A549 (cell line): ENCODE measurements at regions not wholly inside any gene's neighbourhood (a gene's known extent, or its start where the extent isn't known, plus 50 kb on each side); places are given as distances from the start of the nearest gene placed in this dataset.
"Not testable (repeated sequence)": the region's sequence is repeated elsewhere in the genome, so short reads cannot be mapped to it uniquely, and the experiment has no call there.

Experiments used
- ATAC-seq, 2 experiments: fragments of 200-7000 bp in 1 of 2; fragments of >200 bp in 1 of 2; cut with Nextera tagmentation in 1 of 2; cut with Tn5 transposase in 1 of 2; 3 replicates each; pipeline versions ENCODE4 v1.8.0 to v1.9.1; 2018 to 2020; ENCODE audit warnings: mild to moderate bottlenecking in 1 of 2, moderate library complexity in 1 of 2
- CTCF ChIA-PET: fragments of 300-600 bp; sonication (Branson Sonifier 250); formaldehyde crosslinking; extraction: SDS; loops from one replicate; lab custom pipeline; 2021; ENCODE audit warnings: antibody characterized with exemption, inconsistent platforms; lab: Yijun Ruan, JAX
- POLR2A ChIA-PET: fragments of 350-600 bp; formaldehyde crosslinking; extraction: SDS; loops from one replicate; lab custom pipeline; 2021; ENCODE audit warnings: antibody characterized with exemption, inconsistent platforms; lab: Yijun Ruan, JAX
- DNase-seq, 2 experiments: peaks; one replicate each; pipeline versions ENCODE4 v3.0.0 to v3.0.0-alpha.2; 2011 to 2016; ENCODE audit warnings: low read depth in 1 of 2, low spot score in 1 of 2
- FAIRE-seq: peaks from 2 replicates; lab custom pipeline; 2011; peaks lifted over from hg19 to GRCh38; lab: Jason Lieb, UNC
- H3K27ac ChIP-seq, 2 experiments: fragments of >200 bp; sonication (Bioruptor Twin); formaldehyde crosslinking; 3 replicates each; pipeline ENCODE4 v1.5.1; 2016 to 2017
- H3K4me1 ChIP-seq: fragments of >200 bp; sonication (Bioruptor Twin); formaldehyde crosslinking; 3 replicates; pipeline ENCODE4 v1.6.1; 2016
- H3K4me2 ChIP-seq: fragments of >200 bp; sonication (Bioruptor Twin); formaldehyde crosslinking; 3 replicates; pipeline ENCODE4 v1.6.1; 2016
- H3K4me3 ChIP-seq: fragments of >200 bp; sonication (Bioruptor Twin); formaldehyde crosslinking; 3 replicates; pipeline ENCODE4 v1.5.1; 2016
- H3K9me3 ChIP-seq: fragments of >200 bp; sonication (Bioruptor Twin); formaldehyde crosslinking; 3 replicates; pipeline ENCODE4 v1.6.1; 2016
- ATOH8 ChIP-seq: fragments of 250-450 bp; sonication (Bioruptor Pico); IDR thresholded peaks from 2 replicates; pipeline ENCODE4 v1.5.0; 2020; ENCODE audit warnings: low read depth, mild to moderate bottlenecking, moderate library complexity
- CBX8 ChIP-seq: fragments of 200-600 bp; sonication (generic); IDR thresholded peaks from 2 replicates; pipeline ENCODE4 v1.6.1; 2016
- CEBPB ChIP-seq, 2 experiments: fragments of >200 bp in 1 of 2; sonication (Bioruptor Twin) in 1 of 2; formaldehyde crosslinking in 1 of 2; IDR thresholded peaks; 2 replicates each; pipeline ENCODE4 v1.6.1; 2012 to 2016
- E2F6 ChIP-seq: IDR thresholded peaks from 2 replicates; pipeline ENCODE4 v1.6.1; 2012; ENCODE audit warnings: low read depth, borderline replicate concordance
- EHF ChIP-seq: fragments of 250-450 bp; sonication (Bioruptor Pico); IDR thresholded peaks from 2 replicates; pipeline ENCODE4 v1.5.0; 2020; ENCODE audit warnings: mild to moderate bottlenecking
- ESRRA ChIP-seq: fragments of 150-350 bp; IDR thresholded peaks from 2 replicates; pipeline ENCODE4 v1.6.1; 2014; ENCODE audit warnings: mild to moderate bottlenecking, low read length, borderline replicate concordance
- FOSL2 ChIP-seq, 2 experiments: fragments of 450-650 bp in 1 of 2; fragments of >200 bp in 1 of 2; sonication (Bioruptor Twin) in 1 of 2; formaldehyde crosslinking; IDR thresholded peaks; 2 replicates each; pipeline versions ENCODE4 v1.5.0 to v1.6.1; 2016 to 2020; ENCODE audit warnings: mild to moderate bottlenecking in 1 of 2, moderate library complexity in 1 of 2
- FOXS1 ChIP-seq: fragments of 250-450 bp; sonication (Bioruptor Pico); IDR thresholded peaks from 2 replicates; pipeline ENCODE4 v1.5.0; 2020; ENCODE audit warnings: mild to moderate bottlenecking, moderate library complexity
- GATA3 ChIP-seq: IDR thresholded peaks from 2 replicates; pipeline ENCODE4 v1.6.1; 2012; ENCODE audit warnings: borderline replicate concordance
- HES2 ChIP-seq: fragments of >200 bp; sonication (Bioruptor Twin); formaldehyde crosslinking; IDR thresholded peaks from 2 replicates; pipeline ENCODE4 v1.6.1; 2016
- HOXA7 ChIP-seq: fragments of 250-450 bp; sonication (Bioruptor Pico); IDR thresholded peaks from 2 replicates; pipeline ENCODE4 v1.5.0; 2020; ENCODE audit warnings: mild to moderate bottlenecking, moderate library complexity
- JUNB ChIP-seq: fragments of >200 bp; sonication (Bioruptor Twin); formaldehyde crosslinking; IDR thresholded peaks from 2 replicates; pipeline ENCODE4 v1.6.1; 2016
- KDM1A ChIP-seq: fragments of 200-600 bp; sonication (generic); IDR thresholded peaks from 2 replicates; pipeline ENCODE4 v1.6.1; 2016; ENCODE audit warnings: low read depth, mild to moderate bottlenecking
- NFE2L2 ChIP-seq: fragments of 150-350 bp; conservative IDR thresholded peaks from 2 replicates; pipeline ENCODE4 v1.6.1; 2014; ENCODE audit warnings: low read length
- RCOR1 ChIP-seq: fragments of 150-350 bp; IDR thresholded peaks from 2 replicates; pipeline ENCODE4 v1.6.1; 2014; ENCODE audit warnings: antibody characterized with exemption, low read length, low read depth
- RNF2 ChIP-seq: fragments of 200-600 bp; sonication (generic); IDR thresholded peaks from 2 replicates; pipeline ENCODE4 v1.6.1; 2016; ENCODE audit warnings: low read depth, mild to moderate bottlenecking, antibody characterized with exemption, moderate library complexity, borderline replicate concordance
- TFCP2L1 ChIP-seq: fragments of 250-450 bp; sonication (Bioruptor Pico); IDR thresholded peaks from 2 replicates; pipeline ENCODE4 v1.5.0; 2021; ENCODE audit warnings: mild to moderate bottlenecking
- TP53 ChIP-seq: fragments of 250-450 bp; sonication (Bioruptor Pico); IDR thresholded peaks from 2 replicates; pipeline ENCODE4 v1.5.0; 2021; ENCODE audit warnings: mild to moderate bottlenecking, moderate library complexity
- ZC3H11A ChIP-seq: fragments of 450-650 bp; IDR thresholded peaks from 2 replicates; pipeline ENCODE4 v1.6.1; 2014; ENCODE audit warnings: antibody characterized with exemption, mild to moderate bottlenecking
- WGBS: methylation state at CpG from one replicate; pipeline ENCODE4 v1.1.6; 2017; ENCODE audit errors: missing lambda C conversion rate; 5-methylcytosine and 5-hydroxymethylcytosine counted together

GRCh38 chr13:43963726-43964125, 84.0 kb downstream of the LACC1 start:
- Histone ChIP-seq H3K9me3 (no peaks in the 10 kb centered on the region), H3K4me2 (no peak overlapping the region), H3K4me1 (no peaks in the 10 kb centered on the region), H3K27ac (no peak overlapping the region)
- CTCF ChIA-PET, result no interaction called here
- ATAC-seq (peak; percentile 59 to 67; a peak in 4 of 6 replicates), FAIRE-seq (no peak)
- TF ChIP-seq KDM1A (no peak), E2F6 (no peak), TP53 (no peak), FOSL2 (IDR thresholded peaks at IDR 0.05) (no peak), FOSL2 (CRISPR knock-in tag; IDR thresholded peaks at IDR 0.05) (no peak), ESRRA (no peak), CEBPB (IDR thresholded peaks at IDR 0.05) (no peak), TFCP2L1 (CRISPR knock-in tag) (no peak)
- TF ChIP-seq, all 56 proteins: peak for 0
- no peak overlapping the region for H3K4me3 ChIP-seq
- POLR2A ChIA-PET, result no interaction called here
- 83% methylated on average over 4 of the region's 4 CpGs for WGBS
- peak in 1 of 2 experiments; percentile 19 for DNase-seq

GRCh38 chr13:43964698-43965458, 85.2 kb downstream of the LACC1 start:
- no peak overlapping the region for H3K4me3 ChIP-seq
- no peak overlapping the region for H3K4me2 ChIP-seq
- no peak overlapping the region for H3K27ac ChIP-seq
- no peak for FAIRE-seq
- DNase-seq, result no peak
- H3K9me3 ChIP-seq, result no peaks in the 10 kb centered on the region
- TF ChIP-seq ATOH8 (CRISPR knock-in tag), result no peak
- TF ChIP-seq CBX8, result no peak
- no peak for TF ChIP-seq RCOR1
- no peak for TF ChIP-seq HES2
- 76% methylated on average over 2 of the region's 2 CpGs for WGBS
- no peaks in the 10 kb centered on the region for H3K4me1 ChIP-seq
- ChIA-PET CTCF (interaction anchor here (0.5 to 1.2 kb wide), 2 partner anchors 15 to 84 kb away, joined by 3 read pairs; no protein-coding TSS in a partner anchor), POLR2A (no interaction called here)
- no peak for ATAC-seq

- Histone ChIP-seq H3K9me3 (no peaks in the 10 kb centered on the region), H3K27ac (no peak overlapping the region), H3K4me3 (no peak overlapping the region), H3K4me2 (no peak overlapping the region), H3K4me1 (no peaks in the 10 kb centered on the region)
- DNase-seq (no peak), FAIRE-seq (no peak), ATAC-seq (no peak)
- no peak for TF ChIP-seq ZC3H11A
- no peak for TF ChIP-seq HOXA7 (CRISPR knock-in tag)
- no peak for TF ChIP-seq NFE2L2
- no peak for TF ChIP-seq JUNB
- no peak for TF ChIP-seq FOSL2 (IDR thresholded peaks at IDR 0.05)
- no peak for TF ChIP-seq FOSL2 (CRISPR knock-in tag; IDR thresholded peaks at IDR 0.05)
- no peak for TF ChIP-seq FOXS1 (CRISPR knock-in tag)
- no peak for TF ChIP-seq E2F6
- no peak for TF ChIP-seq EHF
- TF ChIP-seq GATA3, result no peak
- no peak for TF ChIP-seq TP53
- no peak for TF ChIP-seq RNF2
- ChIA-PET POLR2A (no interaction called here), CTCF (interaction anchor here (0.5 to 1.2 kb wide), 2 partner anchors 14 to 83 kb away, joined by 3 read pairs; no protein-coding TSS in a partner anchor)
- 86% methylated on average over 8 of the region's 8 CpGs for WGBS
Observed at GRCh38 chr13:43965459-43965845, 85.7 kb downstream of the LACC1 start.

GRCh38 chr13:43968251-43968942, 88.7 kb downstream of the LACC1 start:
- DNase-seq, H3K27ac ChIP-seq, H3K4me1 ChIP-seq, CTCF ChIA-PET, H3K4me3 ChIP-seq, H3K4me2 ChIP-seq, POLR2A ChIA-PET, H3K9me3 ChIP-seq: not testable (repeated sequence)
- ATAC-seq (peak in 1 of 2 experiments; percentile 64; a peak in 1 of 6 replicates), FAIRE-seq (peak; percentile 43)
- WGBS, result 60% methylated on average over 13 of the region's 63 CpGs

- CTCF ChIA-PET, H3K9me3 ChIP-seq, H3K27ac ChIP-seq, FAIRE-seq, POLR2A ChIA-PET, DNase-seq, H3K4me2 ChIP-seq, H3K4me3 ChIP-seq, H3K4me1 ChIP-seq, ATAC-seq: not testable (repeated sequence)
- 82% methylated on average over 18 of the region's 33 CpGs for WGBS
Observed at GRCh38 chr13:43968943-43969690, 89.4 kb downstream of the LACC1 start.

GRCh38 chr13:43969919-43970318, 90.2 kb downstream of the LACC1 start:
- H3K27ac ChIP-seq, CTCF ChIA-PET, H3K4me2 ChIP-seq, DNase-seq, POLR2A ChIA-PET, H3K4me1 ChIP-seq, FAIRE-seq, H3K4me3 ChIP-seq, H3K9me3 ChIP-seq, ATAC-seq: not testable (repeated sequence)
- 60% methylated on average over 2 of the region's 27 CpGs for WGBS
